ENCODE measurements at regions not wholly inside any gene's neighbourhood (a gene's known extent, or its start where the extent isn't known, plus 50 kb on each side); places are given as distances from the start of the nearest gene placed in this dataset.

DNA sequence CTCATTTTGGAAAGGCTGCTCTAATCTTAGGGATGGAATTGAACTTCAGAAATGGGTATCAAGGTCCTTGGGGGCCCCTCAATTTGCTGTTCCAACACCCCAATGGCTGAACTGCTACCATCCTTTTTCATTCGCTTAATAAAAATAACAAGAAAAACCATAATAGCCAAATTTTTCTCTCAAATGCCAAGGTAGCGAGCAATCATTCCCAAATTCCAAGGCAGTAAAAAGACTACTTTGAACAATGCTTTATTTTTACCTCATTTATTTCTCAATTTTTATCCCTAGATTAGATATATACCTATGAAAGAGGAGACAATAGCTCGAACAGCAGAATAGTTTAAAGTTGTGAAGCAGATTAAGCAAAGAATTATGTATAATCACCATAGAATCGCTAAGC is 323.4 kb upstream of the SLC7A11 start:
- no peak for TF ChIP-seq EZH2 (IDR thresholded peaks at IDR 0.05)
- TF ChIP-seq POLR2AphosphoS5 (IDR thresholded peaks at IDR 0.05; ENCODE audit: borderline replicate concordance, low read depth, low read length), result no peak
